ENCODE measurements at regions not wholly inside any gene's neighbourhood (a gene's known extent, or its start where the extent isn't known, plus 50 kb on each side); places are given as distances from the start of the nearest gene placed in this dataset.

GRCh38 chr6:133583907-133584427 lies 304.9 kb upstream of the TCF21 start:
- DNase-seq: no peak

GRCh38 chr6:133584823-133585222 lies 304.1 kb upstream of the TCF21 start:
- DNase-seq: no peak

DNA sequence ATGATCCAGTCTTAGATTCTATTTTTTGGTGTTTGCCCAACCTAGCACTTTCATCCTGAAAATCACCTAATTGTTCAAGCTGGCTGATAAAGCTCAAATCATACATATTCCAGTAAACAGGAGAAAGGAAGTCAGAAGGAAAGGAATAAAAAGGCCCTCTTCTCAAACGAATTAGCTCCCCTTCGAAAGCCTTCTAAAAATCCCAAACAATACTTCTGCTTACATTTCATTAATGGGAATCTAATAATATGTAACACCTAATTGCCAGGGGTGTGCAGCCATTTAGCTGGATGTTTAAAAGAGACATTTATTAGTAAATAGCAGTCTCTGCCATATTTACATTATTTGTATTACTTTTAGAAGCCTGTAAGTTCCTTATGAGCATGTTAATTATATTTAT lies 302.9 kb upstream of the TCF21 start:
- no peak for DNase-seq

GRCh38 chr6:133587546-133588160 lies 301.3 kb upstream of the TCF21 start:
- DNase-seq: no peak

DNA sequence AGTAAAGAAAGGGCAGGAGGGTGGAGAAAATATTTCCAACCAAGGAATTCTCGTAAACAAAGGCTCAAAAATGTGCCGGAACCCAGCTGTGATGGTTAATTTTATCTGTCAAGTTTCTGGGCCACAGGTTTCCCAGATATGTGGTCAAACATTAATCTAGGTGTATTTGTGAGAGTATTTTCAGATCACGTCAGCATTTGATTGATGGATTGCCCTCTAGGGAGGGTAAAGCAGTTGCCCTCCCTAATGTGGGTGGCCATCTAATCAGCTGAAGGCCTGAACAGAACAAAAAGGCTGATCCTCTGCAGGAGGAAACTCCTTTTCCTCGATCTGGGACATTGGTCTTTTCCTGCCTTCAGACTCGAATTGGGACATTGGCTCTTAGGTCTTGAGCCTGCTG lies 298.7 kb upstream of the TCF21 start:
- DNase-seq: no peak

- no peak for DNase-seq
Measured at GRCh38 chr6:133590814-133591213, 298.1 kb upstream of the TCF21 start.

- DNase-seq: no peak
Measured at GRCh38 chr6:133591275-133591674, 297.6 kb upstream of the TCF21 start.

GRCh38 chr6:133594652-133595110 lies 294.2 kb upstream of the TCF21 start:
- DNase-seq: no peak

- DNase-seq: no peak
Measured at GRCh38 chr6:133595111-133595761, 293.7 kb upstream of the TCF21 start.

DNA sequence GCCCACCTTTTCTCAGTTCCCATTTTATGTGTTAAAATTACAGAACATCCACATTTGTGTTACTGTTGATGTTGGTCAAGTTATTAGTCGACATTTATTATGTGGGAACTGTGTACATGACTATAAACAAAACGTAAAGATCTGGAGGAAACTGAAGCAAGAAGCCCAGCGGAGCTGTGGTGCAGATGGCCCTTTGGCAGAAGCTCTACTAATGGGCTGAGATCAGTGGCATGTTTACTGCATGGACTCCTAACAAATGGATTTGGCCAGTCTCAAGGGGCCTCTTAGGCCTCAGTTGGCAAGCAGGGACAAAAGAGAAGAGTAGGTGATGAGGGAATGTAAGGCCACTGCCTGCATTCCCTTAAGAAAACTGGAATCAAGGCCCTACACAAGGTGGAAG lies 282.1 kb upstream of the TCF21 start:
- DNase-seq: no peak

DNA sequence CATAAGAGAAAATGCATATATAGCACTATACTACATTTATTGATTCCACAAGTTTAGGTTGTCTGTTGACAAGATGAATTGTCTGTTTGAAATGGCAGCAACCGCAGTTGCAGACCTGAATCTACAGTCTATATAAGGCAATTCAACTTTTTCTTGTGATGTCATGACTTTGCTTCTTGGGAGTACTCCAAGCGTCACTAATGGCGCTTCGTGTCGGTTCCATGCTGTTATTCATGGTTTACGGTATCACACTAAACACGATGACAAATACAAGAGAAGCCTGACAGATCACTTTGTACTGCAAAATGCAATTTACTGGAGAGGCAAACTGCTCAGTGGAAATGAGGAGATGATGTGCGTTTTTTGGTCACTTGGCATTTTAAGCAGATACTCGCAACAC lies 280.3 kb upstream of the TCF21 start:
- no peak for DNase-seq

- DNase-seq: no peak
Measured at GRCh38 chr6:133609415-133610226, 279.3 kb upstream of the TCF21 start.

- no peak for DNase-seq
Measured at GRCh38 chr6:133610227-133610840, 278.6 kb upstream of the TCF21 start.

GRCh38 chr6:133610971-133611370 lies 277.9 kb upstream of the TCF21 start:
- no peak for DNase-seq

DNA sequence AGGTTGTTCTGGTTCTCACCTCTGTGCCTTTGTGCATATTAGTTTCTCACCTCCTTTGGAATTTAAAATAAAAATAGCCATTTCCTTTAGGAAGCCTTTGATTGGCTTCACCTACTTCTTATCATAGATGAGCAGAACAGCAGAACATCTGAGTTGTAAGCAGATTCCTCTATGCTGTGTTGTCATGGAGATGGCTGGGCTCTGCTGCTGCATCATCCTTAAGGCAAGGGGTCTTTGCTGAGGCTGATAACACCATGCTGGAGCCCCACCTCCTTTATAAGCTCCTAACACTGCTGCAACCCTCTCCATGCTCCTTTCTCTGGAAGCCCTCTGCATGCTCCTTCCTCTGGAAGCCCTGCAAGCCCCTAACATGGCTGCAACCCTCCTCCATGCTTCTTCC lies 276.5 kb upstream of the TCF21 start:
- DNase-seq: no peak

DNA sequence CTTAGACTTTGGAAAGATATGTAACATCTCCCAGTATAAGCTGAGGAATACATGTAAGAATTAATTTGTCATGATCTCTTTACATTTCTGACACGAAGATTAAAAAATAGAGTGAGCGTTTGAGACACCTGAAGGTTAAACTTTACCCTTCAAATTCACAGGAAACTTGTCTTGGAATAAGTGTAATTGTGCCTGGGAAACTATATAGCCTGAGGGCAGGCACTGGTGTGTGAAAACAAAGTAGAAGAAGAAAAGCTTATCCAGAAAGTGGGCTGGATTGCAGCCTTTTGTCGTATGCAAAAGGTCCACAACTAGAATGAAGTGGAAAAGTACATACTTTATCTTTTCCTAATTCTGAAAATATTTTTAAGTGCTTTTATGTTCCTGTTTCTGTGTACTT lies 275.7 kb upstream of the TCF21 start:
- DNase-seq: no peak

GRCh38 chr6:133621751-133622150 lies 267.2 kb upstream of the TCF21 start:
- DNase-seq: no peak

GRCh38 chr6:133623065-133623464 lies 265.8 kb upstream of the TCF21 start:
- DNase-seq: no peak

GRCh38 chr6:133623621-133624020 lies 265.3 kb upstream of the TCF21 start:
- no peak for DNase-seq

DNA sequence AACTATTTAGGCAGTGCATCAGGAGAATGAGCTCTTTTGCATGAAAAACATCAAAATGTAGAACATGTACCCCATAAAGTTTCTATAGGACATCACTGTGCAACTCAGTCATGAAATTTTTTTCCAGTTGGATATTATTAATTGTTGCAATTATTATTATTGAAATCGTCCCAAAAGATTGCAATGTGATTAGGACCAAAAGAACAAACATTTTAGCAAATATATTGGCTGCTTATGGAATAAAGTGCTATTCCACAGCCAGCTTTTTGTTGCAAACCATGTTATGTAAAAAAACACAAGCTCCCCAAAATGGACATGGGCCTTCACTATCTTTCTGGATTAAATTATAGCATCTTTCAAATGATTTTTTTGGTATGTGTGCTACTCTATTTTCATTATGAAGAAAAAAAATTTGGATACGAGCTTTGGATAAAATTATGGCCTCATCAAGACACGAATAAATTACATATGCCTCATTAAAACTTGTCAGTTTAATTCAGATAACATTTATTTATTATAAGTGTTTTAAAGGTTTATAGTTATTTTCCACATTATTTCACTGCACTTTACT lies 262.7 kb upstream of the TCF21 start:
- no peak for DNase-seq

DNA sequence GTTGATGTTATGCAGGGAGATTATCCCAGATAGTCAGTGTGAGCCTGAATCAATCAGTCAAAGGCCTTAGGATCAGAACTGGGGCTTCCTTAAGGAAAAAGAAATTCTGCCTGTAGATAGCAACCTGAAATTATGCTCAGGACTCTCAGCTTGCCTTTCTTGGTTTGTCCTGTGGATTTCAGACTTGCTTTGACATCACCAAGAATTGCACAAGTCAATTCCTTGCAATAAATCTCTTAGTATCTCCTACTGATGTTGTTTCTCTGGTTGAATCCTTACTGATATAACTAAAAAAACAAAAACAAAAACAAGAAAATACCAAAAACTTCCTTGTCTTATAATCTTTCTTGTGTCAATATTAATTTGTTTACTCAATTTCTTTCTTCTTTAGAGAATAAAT lies 258.9 kb upstream of the TCF21 start:
- DNase-seq: no peak

DNA sequence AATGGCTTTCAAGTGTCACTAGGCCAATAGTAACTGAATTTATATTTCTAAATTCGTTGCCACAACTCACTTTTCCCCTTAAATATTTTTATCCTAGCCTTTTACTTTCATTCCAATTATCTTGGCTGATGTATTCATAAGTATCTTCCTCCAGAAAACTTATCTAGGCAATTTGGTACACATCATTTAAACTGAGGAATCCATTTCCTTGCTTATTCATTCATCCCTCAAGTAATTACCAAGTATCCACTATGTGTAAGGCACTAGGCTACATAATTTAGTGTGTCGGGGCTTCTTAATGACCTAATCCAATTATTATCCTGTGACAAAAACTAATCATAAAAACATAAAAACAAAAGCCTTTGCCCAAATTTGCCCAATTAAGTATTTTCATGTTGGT lies 258.3 kb upstream of the TCF21 start:
- DNase-seq: no peak

DNA sequence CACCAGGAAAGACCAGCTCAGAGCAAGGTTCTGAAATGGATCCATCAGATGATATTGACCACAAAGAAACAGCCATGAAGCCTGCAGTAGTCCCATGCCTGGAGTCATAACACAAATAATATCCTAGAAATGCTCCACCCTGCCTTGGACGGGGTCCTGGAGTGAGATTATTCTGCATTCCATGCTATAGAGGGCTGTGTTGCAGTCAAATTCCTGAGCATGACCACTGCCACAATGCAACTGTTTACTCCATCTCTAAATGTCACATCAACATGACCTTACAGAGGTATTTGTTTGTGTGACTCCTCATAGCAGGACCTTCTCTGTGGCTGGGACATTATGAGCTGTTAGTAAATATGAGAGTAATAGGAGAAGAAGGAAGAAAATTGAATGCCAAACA lies 257.5 kb upstream of the TCF21 start:
- DNase-seq: no peak

Measured in NCI-H510A treated with DMSO at 0.1 percent for 48 hours (cell line).